SIG-M5 treated with dmso at 0.1 percent for 504 hours (cell line): ENCODE measurements at regions not wholly inside any gene's neighbourhood (a gene's known extent, or its start where the extent isn't known, plus 50 kb on each side); places are given as distances from the start of the nearest gene placed in this dataset.

Source experiments
- DNase-seq: peaks from one replicate; lab custom pipeline; 2025; ENCODE audit not compliant: unreplicated experiment; lab: John Stamatoyannopoulos, UW

- DNase-seq: no peak
Measured at GRCh38 chr15:31856581-31856980, 173.7 kb upstream of the CHRNA7 start.

- no peak for DNase-seq
Measured at GRCh38 chr15:31857194-31857593, 173.1 kb upstream of the CHRNA7 start.

- DNase-seq: no peak
Measured at GRCh38 chr15:31858026-31858425, 172.3 kb upstream of the CHRNA7 start.

GRCh38 chr15:31866248-31866647 is 164.1 kb upstream of the CHRNA7 start:
- no peak for DNase-seq

GRCh38 chr15:31867536-31868442 is 162.5 kb upstream of the CHRNA7 start:
- DNase-seq: peak; percentile 66

- no peak for DNase-seq
Measured at GRCh38 chr15:31869686-31870307, 160.5 kb upstream of the CHRNA7 start.

GRCh38 chr15:31870328-31871165 is 159.8 kb upstream of the CHRNA7 start, which contains the start of gene OTUD7A:
OTUD7A (minus strand) TSS chr15:31870673.
- peak; percentile 67 for DNase-seq

GRCh38 chr15:31871166-31871886 is 159.0 kb upstream of the CHRNA7 start:
- DNase-seq: peak; percentile 36

GRCh38 chr15:31871887-31872281 is 158.4 kb upstream of the CHRNA7 start:
- DNase-seq: no peak

GRCh38 chr15:31887246-31887645 is 143.1 kb upstream of the CHRNA7 start:
- DNase-seq: no peak

- DNase-seq: no peak
Measured at GRCh38 chr15:31892513-31892912, 137.8 kb upstream of the CHRNA7 start.

GRCh38 chr15:31893780-31894179 is 136.5 kb upstream of the CHRNA7 start:
- no peak for DNase-seq

- no peak for DNase-seq
Measured at GRCh38 chr15:31897746-31898145, 132.6 kb upstream of the CHRNA7 start.

GRCh38 chr15:31901501-31901900 is 128.8 kb upstream of the CHRNA7 start:
- DNase-seq: no peak

GRCh38 chr15:31905054-31905453 is 125.3 kb upstream of the CHRNA7 start:
- DNase-seq: no peak

GRCh38 chr15:31925541-31925940 is 104.8 kb upstream of the CHRNA7 start:
- no peak for DNase-seq

GRCh38 chr15:31930967-31931366 is 99.3 kb upstream of the CHRNA7 start:
- DNase-seq: no peak

- no peak for DNase-seq
Measured at GRCh38 chr15:31932576-31932975, 97.7 kb upstream of the CHRNA7 start.

GRCh38 chr15:31934821-31935220 is 95.5 kb upstream of the CHRNA7 start:
- DNase-seq: no peak

GRCh38 chr15:31953478-31953877 is 76.8 kb upstream of the CHRNA7 start:
- no peak for DNase-seq
